K562 (cell line): ENCODE measurements at regions not wholly inside any gene's neighbourhood (a gene's known extent, or its start where the extent isn't known, plus 50 kb on each side); places are given as distances from the start of the nearest gene placed in this dataset.
A peak's percentile ranks its signal among the peaks of the same experiment; 100 is the strongest.

Experiments
- ATAC-seq: fragments of 200-7000 bp; cut with Tn5 transposase; 3 replicates; pipeline ENCODE4 v1.9.1; 2020; ENCODE audit warnings: moderate library complexity
- BruUV-seq: library from RNA; stranded (reverse); fragments of 400-500 nt; replicated peaks from 2 replicates; lab custom pipeline; 2021; lab: Mats Ljungman, UMichigan
- CTCF ChIA-PET: fragments of 300-600 bp; formaldehyde crosslinking; extraction: SDS; loops from one replicate; lab custom pipeline; 2021; ENCODE audit warnings: low intra/inter-chr PET ratio; lab: Yijun Ruan, JAX
- POLR2A ChIA-PET: fragments of 300-600, 350-650 bp; sonication (Branson Sonifier 250); formaldehyde crosslinking; extraction: SDS; loops from one replicate; lab custom pipeline; 2021; ENCODE audit warnings: antibody characterized with exemption, inconsistent platforms; lab: Yijun Ruan, JAX
- DNase-seq, 4 experiments: peaks; one replicate each; pipeline versions ENCODE4 v3.0.0 to v3.0.0-alpha.2; 2011 to 2018; ENCODE audit warnings: low spot score in 3 of 4, mixed read lengths in 3 of 4; ENCODE audit errors: extremely low read depth in 1 of 4
- FAIRE-seq: peaks from 2 replicates; lab custom pipeline; 2011; peaks lifted over from hg19 to GRCh38; lab: Jason Lieb, UNC
- H2AFZ ChIP-seq: 2 replicates; pipeline ENCODE4 v1.6.0; 2011; ENCODE audit warnings: low read depth, low read length, control low read depth, inconsistent platforms
- H3K27ac ChIP-seq: fragments of 200-600 bp; 3 replicates; pipeline ENCODE4 v1.8.0; 2011; ENCODE audit warnings: low read depth, mild to moderate bottlenecking, control low read depth, inconsistent platforms, low read length, moderate library complexity, mixed read lengths; ENCODE audit errors: extremely low read depth
- H3K27me3 ChIP-seq, 2 experiments: fragments of 300-600 bp in 1 of 2; 2 replicates in 1 of 2; 3 replicates in 1 of 2; pipeline versions ENCODE4 v1.6.0 to v1.8.0; 2011; ENCODE audit warnings: inconsistent platforms in 2 of 2, low read length in 2 of 2, mild to moderate bottlenecking in 1 of 2, mixed read lengths in 1 of 2, moderate library complexity in 1 of 2; ENCODE audit not compliant: control insufficient read depth in 2 of 2, insufficient read depth in 2 of 2
- H3K36me3 ChIP-seq: fragments of 300-600 bp; 3 replicates; pipeline ENCODE4 v1.8.0; 2011; ENCODE audit warnings: mild to moderate bottlenecking, low read length, inconsistent platforms; ENCODE audit not compliant: control insufficient read depth, insufficient read depth
- H3K4me1 ChIP-seq, 2 experiments: fragments of 200-600 bp in 1 of 2; replicated peaks in 1 of 2; 2 replicates in 1 of 2; 3 replicates in 1 of 2; pipeline versions ENCODE4 v1.5.1 to v1.8.0; 2011; ENCODE audit warnings: inconsistent platforms in 2 of 2, low read length in 2 of 2, mild to moderate bottlenecking in 1 of 2, mixed read lengths in 1 of 2, moderate library complexity in 1 of 2; ENCODE audit not compliant: control insufficient read depth in 2 of 2, insufficient read depth in 2 of 2
- H3K4me2 ChIP-seq: 2 replicates; pipeline ENCODE4 v1.6.1; 2011; ENCODE audit warnings: low read length, control low read depth, inconsistent platforms, mixed read lengths; ENCODE audit not compliant: insufficient read depth
- H3K4me3 ChIP-seq: fragments of 200-600 bp; sonication (generic), shearing (Covaris generic); 2 replicates; pipeline ENCODE4 v1.5.1; 2016; ENCODE audit warnings: control low read depth, inconsistent platforms
- H3K79me2 ChIP-seq: fragments of 200-600 bp; 3 replicates; pipeline ENCODE4 v1.8.0; 2011; ENCODE audit warnings: low read length, inconsistent platforms; ENCODE audit not compliant: control insufficient read depth, insufficient read depth
- H3K9ac ChIP-seq, 2 experiments: 2 replicates each; pipeline versions ENCODE4 v1.6.0 to v1.6.1; 2011; ENCODE audit warnings: low read depth in 2 of 2, low read length in 2 of 2, control low read depth in 1 of 2, inconsistent platforms in 1 of 2, mild to moderate bottlenecking in 1 of 2, mixed read lengths in 1 of 2; ENCODE audit not compliant: insufficient read depth in 1 of 2
- H3K9me1 ChIP-seq: one replicate; pipeline ENCODE4 v1.6.0; 2011; ENCODE audit warnings: inconsistent platforms, mild to moderate bottlenecking, low read length, moderate library complexity; ENCODE audit not compliant: control insufficient read depth, insufficient read depth
- H3K9me3 ChIP-seq: replicated peaks from 2 replicates; pipeline ENCODE4 v1.5.1; 2011; ENCODE audit warnings: low read depth, low read length, inconsistent platforms; ENCODE audit not compliant: control insufficient read depth, insufficient read depth
- H4K20me1 ChIP-seq: replicated peaks from 2 replicates; pipeline ENCODE4 v1.6.1; 2011; ENCODE audit warnings: low read length, inconsistent platforms, mixed read lengths; ENCODE audit not compliant: control insufficient read depth, insufficient read depth
- DNMT1 ChIP-seq: fragments of 450-650 bp; IDR thresholded peaks from 2 replicates; pipeline ENCODE4 v1.6.1; 2016; ENCODE audit warnings: antibody characterized with exemption, mild to moderate bottlenecking
- FOSL1 ChIP-seq: fragments of 200-800 bp; sonication (Bioruptor generic); conservative IDR thresholded peaks from 2 replicates; pipeline ENCODE4 v1.6.1; 2016; ENCODE audit warnings: missing genetic modification characterization, missing compliant biosample characterization
- HLTF ChIP-seq: fragments of 450-650 bp; IDR thresholded peaks from 2 replicates; pipeline ENCODE4 v1.6.1; 2016
- NBN ChIP-seq: fragments of 450-650 bp; IDR thresholded peaks from 2 replicates; pipeline ENCODE4 v1.6.1; 2016; ENCODE audit warnings: low read depth, mild to moderate bottlenecking
- RAD21 ChIP-seq, 2 experiments: fragments of 250-450 bp in 1 of 2; fragments of 450-650 bp in 1 of 2; sonication (Bioruptor Pico) in 1 of 2; formaldehyde crosslinking in 1 of 2; IDR thresholded peaks in 1 of 2; conservative IDR thresholded peaks in 1 of 2; 2 replicates each; pipeline versions ENCODE4 v1.4.0 to v1.8.0; 2020 to 2022; ENCODE audit warnings: mild to moderate bottlenecking in 2 of 2, moderate library complexity in 1 of 2
- SAP30 ChIP-seq: fragments of 200-600 bp; sonication (generic); IDR thresholded peaks from 2 replicates; pipeline ENCODE4 v1.6.1; 2012; ENCODE audit warnings: borderline replicate concordance, low read depth, mild to moderate bottlenecking, moderate library complexity, low read length, control low read depth, inconsistent platforms; ENCODE audit not compliant: insufficient read depth, poor library complexity, severe bottlenecking
- TSC22D4 ChIP-seq: fragments of 450-650 bp; IDR thresholded peaks from 2 replicates; pipeline ENCODE4 v1.6.1; 2016; ENCODE audit warnings: missing genetic modification characterization, missing biosample characterization, control low read depth
- ZNF224 ChIP-seq: sonication (generic); formaldehyde crosslinking; IDR thresholded peaks from 2 replicates; pipeline ENCODE4 v1.8.0; 2022; ENCODE audit warnings: mild to moderate bottlenecking, missing genetic modification reagents
- WGBS: fragments of 100-300 bp; shearing (Covaris generic); methylation state at CpG from one replicate; pipeline ENCODE4 v1.1.6; 2016; ENCODE audit warnings: low coverage, mixed read lengths; ENCODE audit not compliant: insufficient coverage; ENCODE audit errors: missing lambda C conversion rate; 5-methylcytosine and 5-hydroxymethylcytosine counted together
- in situ Hi-C: fragments of 300-500 bp; cut with MboI; formaldehyde crosslinking; loops from 4 replicates; pipeline ENCODE4 v1.15.0; 2018; ENCODE audit warnings: inconsistent platforms, mixed read lengths
- intact Hi-C: fragments of 100-400 bp; cut with micrococcal nuclease; formaldehyde crosslinking; loops from 2 replicates; pipeline ENCODE4 v1.14.2; 2022

DNA sequence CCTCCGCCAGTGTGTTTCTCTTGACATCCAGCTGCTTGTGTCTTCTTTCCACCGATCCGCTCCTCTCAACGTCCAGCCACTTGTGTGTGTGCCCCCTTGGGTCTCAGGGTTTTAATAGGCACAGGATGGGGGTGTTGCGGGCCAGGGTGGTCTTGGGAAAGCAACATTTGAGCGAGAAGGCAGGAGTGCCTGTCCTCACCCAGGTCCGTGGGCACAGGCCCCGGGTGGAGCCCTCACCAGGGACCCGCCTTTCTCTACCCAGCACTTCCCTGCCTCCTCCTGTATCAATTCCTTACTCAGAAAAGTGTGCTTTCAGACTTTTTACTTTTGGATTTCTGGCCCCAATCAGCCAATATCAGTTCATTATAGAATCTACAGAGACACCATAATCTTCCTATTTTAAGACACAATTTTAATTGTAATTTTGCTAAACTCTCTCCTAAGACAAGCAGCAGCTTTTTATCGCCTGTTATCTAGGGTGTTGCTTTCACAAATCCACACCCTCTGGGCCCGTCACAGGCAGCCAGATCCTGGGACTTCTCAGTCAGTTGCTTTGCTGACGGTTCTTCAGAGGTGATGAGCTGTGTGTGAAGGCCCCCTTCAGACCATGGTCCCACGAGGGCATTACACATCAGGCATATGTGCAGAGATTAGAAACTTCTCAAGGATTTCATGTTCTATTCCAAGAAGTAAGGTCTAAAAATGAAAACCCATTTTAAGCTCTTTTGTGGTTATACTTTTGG is 96.0 kb upstream of the FHL2 start (continued):
- peak; percentile 13 to 48; a peak in 2 of 4 replicates for TF ChIP-seq RAD21 (CRISPR knock-in tag; conservative IDR thresholded peaks at IDR 0.05 in 1 of 2, IDR thresholded peaks at IDR 0.05 in 1 of 2)

DNA sequence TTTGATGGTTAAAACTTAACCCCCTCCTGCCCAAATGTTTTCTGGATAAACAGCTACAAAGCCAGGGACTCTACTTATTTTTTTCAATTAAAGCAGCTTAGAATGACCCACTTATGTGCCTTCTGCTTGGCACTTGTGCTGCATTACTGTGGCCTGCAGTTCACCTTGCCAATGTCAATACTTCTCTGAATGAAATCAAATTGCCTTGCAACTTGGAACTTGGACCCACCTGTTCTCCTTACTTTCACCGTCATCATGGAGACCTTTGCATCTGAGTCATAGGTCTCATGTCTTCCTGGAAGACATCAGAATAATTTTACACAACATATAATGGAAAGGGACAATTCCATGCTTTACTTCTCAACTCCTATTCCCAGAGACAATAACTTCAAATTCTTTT is 92.1 kb upstream of the FHL2 start:
- in situ Hi-C loops (no loop called here), intact Hi-C loops (no loop called here)
- Histone ChIP-seq H3K9ac (no peak overlapping the region), H3K27ac (no peak overlapping the region), H3K36me3 (no peaks in the 10 kb centered on the region), H4K20me1 (no peaks in the 10 kb centered on the region), H3K79me2 (no peaks in the 10 kb centered on the region), H2AFZ (no peak overlapping the region), H3K4me2 (no peak overlapping the region), H3K9me3 (no peaks in the 10 kb centered on the region), H3K27me3 (no peaks in the 10 kb centered on the region), H3K4me1 (peaks cover 11 to 14% of the 10 kb centered on the region in 2 experiments; a peak in 4 of 5 replicates), H3K9me1 (no peaks in the 10 kb centered on the region), H3K4me3 (no peak overlapping the region)
- DNase-seq (no peak), FAIRE-seq (peak; percentile 49), ATAC-seq (no peak)
- WGBS = 16% methylated on average over 1 of the region's 1 CpG
- ChIA-PET POLR2A (no interaction called here), CTCF (no interaction called here)
- TF ChIP-seq FOSL1 (tag) (0 out of 2 replicates have a peak, but pooled peaks have one; percentile 44), HLTF (no peak)
- BruUV-seq = no TSS peak

DNA sequence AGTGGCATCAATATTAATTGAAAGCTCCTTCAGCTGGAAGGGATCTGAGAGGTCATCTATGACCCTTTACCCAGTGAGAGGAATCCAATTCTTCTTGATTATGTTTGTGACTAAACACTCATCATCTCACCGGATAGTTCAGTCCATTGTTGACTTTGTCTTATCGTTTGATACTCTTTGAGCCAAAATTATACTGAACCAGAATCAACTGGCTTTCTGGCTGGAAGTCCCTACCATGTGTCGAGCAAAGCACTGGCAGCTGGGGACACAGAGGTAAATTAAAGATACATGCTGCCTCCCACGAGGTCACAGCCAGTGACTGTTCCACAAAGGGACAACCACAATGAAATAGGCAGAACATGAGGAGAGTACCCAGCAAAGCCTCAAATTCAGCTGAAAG is 91.4 kb upstream of the FHL2 start:
- Histone ChIP-seq H3K4me3 (no peak overlapping the region), H3K9me3 (no peaks in the 10 kb centered on the region), H4K20me1 (no peaks in the 10 kb centered on the region), H3K9ac (no peak overlapping the region), H3K27me3 (no peaks in the 10 kb centered on the region), H2AFZ (0 out of 2 replicates have a peak overlapping the region, but pooled peaks have one; percentile 43), H3K4me2 (no peak overlapping the region), H3K4me1 (peaks cover 11 to 14% of the 10 kb centered on the region in 2 experiments; a peak in 4 of 5 replicates), H3K79me2 (no peaks in the 10 kb centered on the region), H3K36me3 (no peaks in the 10 kb centered on the region), H3K27ac (no peak overlapping the region), H3K9me1 (no peaks in the 10 kb centered on the region)
- intact Hi-C loops (no loop called here), in situ Hi-C loops (no loop called here)
- ChIA-PET CTCF (no interaction called here), POLR2A (no interaction called here)
- TF ChIP-seq SAP30 (no peak), TSC22D4 (tag) (no peak), DNMT1 (no peak), NBN (no peak), ZNF224 (CRISPR knock-in tag) (no peak)
- no peak for FAIRE-seq
- 7% methylated on average over 4 of the region's 4 CpGs for WGBS
- ATAC-seq = no peak
- no TSS peak for BruUV-seq
- no peak for DNase-seq
